Right atrium auricular region (tissue), 2 donors: ENCODE measurements at regions not wholly inside any gene's neighbourhood (a gene's known extent, or its start where the extent isn't known, plus 50 kb on each side); places are given as distances from the start of the nearest gene placed in this dataset.

Experiments used
- DNase-seq: peaks from one replicate; pipeline ENCODE4 v3.0.0-alpha.2; 2019; ENCODE audit warnings: low spot score
- H3K27ac ChIP-seq, 2 donors: fragments of 200-600 bp; sonication (generic); 1 replicate in 1 of 2; 2 replicates in 1 of 2; pipeline ENCODE4 v1.5.1; 2016 to 2019
- H3K27me3 ChIP-seq, 2 donors: fragments of 200-600 bp; sonication (generic); one replicate each; pipeline versions ENCODE4 v1.5.1 to v1.6.0; 2017 to 2019
- H3K36me3 ChIP-seq: fragments of 200-600 bp; sonication (generic); one replicate; pipeline ENCODE4 v1.5.1; 2016
- H3K4me1 ChIP-seq, 2 donors: fragments of 200-600 bp; sonication (generic); one replicate each; pipeline versions ENCODE4 v1.5.1 to v1.6.0; 2017 to 2019
- H3K4me3 ChIP-seq, 2 donors: fragments of 200-600 bp; sonication (generic); 1 replicate in 1 of 2; 2 replicates in 1 of 2; pipeline ENCODE4 v1.5.1; 2017 to 2019; ENCODE audit warnings: mild to moderate bottlenecking in 1 of 2, moderate library complexity in 1 of 2
- H3K9me3 ChIP-seq, 2 donors: fragments of 200-600 bp; sonication (generic); one replicate each; pipeline ENCODE4 v1.5.1; 2019
- TF ChIP-seq, protein P1 (sequence below), 2 donors: fragments of 200-600 bp; sonication (generic); IDR thresholded peaks; one replicate each; pipeline ENCODE4 v1.5.1; 2019; ENCODE audit warnings: antibody characterized with exemption in 2 of 2

- Histone ChIP-seq H3K27ac (no peak overlapping the region), H3K4me3 (no peak overlapping the region), H3K4me1 (no peaks in the 10 kb centered on the region), H3K36me3 (no peaks in the 10 kb centered on the region), H3K27me3 (no peaks in the 10 kb centered on the region), H3K9me3 (peaks cover 0 to 6% of the 10 kb centered on the region in 2 donors)
- TF ChIP-seq, protein P1, sequence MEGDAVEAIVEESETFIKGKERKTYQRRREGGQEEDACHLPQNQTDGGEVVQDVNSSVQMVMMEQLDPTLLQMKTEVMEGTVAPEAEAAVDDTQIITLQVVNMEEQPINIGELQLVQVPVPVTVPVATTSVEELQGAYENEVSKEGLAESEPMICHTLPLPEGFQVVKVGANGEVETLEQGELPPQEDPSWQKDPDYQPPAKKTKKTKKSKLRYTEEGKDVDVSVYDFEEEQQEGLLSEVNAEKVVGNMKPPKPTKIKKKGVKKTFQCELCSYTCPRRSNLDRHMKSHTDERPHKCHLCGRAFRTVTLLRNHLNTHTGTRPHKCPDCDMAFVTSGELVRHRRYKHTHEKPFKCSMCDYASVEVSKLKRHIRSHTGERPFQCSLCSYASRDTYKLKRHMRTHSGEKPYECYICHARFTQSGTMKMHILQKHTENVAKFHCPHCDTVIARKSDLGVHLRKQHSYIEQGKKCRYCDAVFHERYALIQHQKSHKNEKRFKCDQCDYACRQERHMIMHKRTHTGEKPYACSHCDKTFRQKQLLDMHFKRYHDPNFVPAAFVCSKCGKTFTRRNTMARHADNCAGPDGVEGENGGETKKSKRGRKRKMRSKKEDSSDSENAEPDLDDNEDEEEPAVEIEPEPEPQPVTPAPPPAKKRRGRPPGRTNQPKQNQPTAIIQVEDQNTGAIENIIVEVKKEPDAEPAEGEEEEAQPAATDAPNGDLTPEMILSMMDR (IDR thresholded peaks at IDR 0.05), result no peak
- no peak for DNase-seq
Measured at GRCh38 chr13:32828711-32829110, 187.5 kb upstream of the KL start.

- DNase-seq, result no peak
- TF ChIP-seq, protein P1 (IDR thresholded peaks at IDR 0.05), result no peak
- Histone ChIP-seq H3K27me3 (no peaks in the 10 kb centered on the region), H3K4me1 (no peaks in the 10 kb centered on the region), H3K4me3 (no peak overlapping the region), H3K9me3 (peaks cover 0 to 12% of the 10 kb centered on the region in 2 donors), H3K36me3 (no peaks in the 10 kb centered on the region), H3K27ac (no peak overlapping the region)
Measured at GRCh38 chr13:32829269-32829668, 187.0 kb upstream of the KL start.

- no peaks in the 10 kb centered on the region for H3K4me1 ChIP-seq
- no peak overlapping the region for H3K4me3 ChIP-seq
- TF ChIP-seq, protein P1 (IDR thresholded peaks at IDR 0.05), result no peak
- no peaks in the 10 kb centered on the region for H3K36me3 ChIP-seq
- peaks cover 0 to 17% of the 10 kb centered on the region in 2 donors for H3K9me3 ChIP-seq
- no peak for DNase-seq
- no peak overlapping the region for H3K27ac ChIP-seq
- no peaks in the 10 kb centered on the region for H3K27me3 ChIP-seq
Measured at GRCh38 chr13:32829676-32830335, 186.4 kb upstream of the KL start.

GRCh38 chr13:32830336-32831031, 185.7 kb upstream of the KL start:
- no peaks in the 10 kb centered on the region for H3K27me3 ChIP-seq
- no peaks in the 10 kb centered on the region for H3K4me1 ChIP-seq
- H3K9me3 ChIP-seq, result peaks cover 0 to 20% of the 10 kb centered on the region in 2 donors
- TF ChIP-seq, protein P1 (IDR thresholded peaks at IDR 0.05), result no peak
- H3K36me3 ChIP-seq, result no peaks in the 10 kb centered on the region
- no peak for DNase-seq
- no peak overlapping the region for H3K4me3 ChIP-seq
- no peak overlapping the region for H3K27ac ChIP-seq

DNA sequence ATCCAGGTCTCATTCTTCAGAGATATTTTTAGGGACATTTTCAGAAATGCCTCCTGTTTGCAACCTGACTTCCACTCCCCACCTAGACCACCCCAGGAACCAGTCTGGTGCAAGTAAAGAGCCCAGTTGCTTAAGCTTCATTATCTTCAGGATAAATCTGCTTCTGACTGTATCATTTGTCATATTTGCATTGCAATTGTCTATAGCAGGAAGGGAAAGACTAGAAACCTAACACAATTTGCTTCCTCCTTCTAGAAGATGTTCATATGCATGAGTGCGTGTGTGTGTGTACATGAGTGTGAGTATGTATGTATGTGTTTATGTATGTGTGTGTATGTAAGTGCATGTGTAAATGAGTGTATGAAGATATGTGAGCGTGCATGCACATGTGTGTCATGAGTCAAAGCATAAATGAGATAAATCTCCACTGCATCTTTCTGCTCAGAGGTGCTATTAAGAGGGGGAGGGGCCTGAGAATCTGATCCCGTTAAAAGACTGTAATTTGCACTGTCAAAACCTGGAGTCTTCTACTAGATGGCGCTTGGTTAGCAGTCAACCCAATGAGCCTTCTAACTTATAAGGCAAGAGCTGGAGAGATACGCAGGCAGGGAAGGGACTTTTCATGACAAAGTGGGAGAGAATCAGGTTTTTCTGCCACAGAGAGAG, 178.8 kb upstream of the KL start:
- peaks cover 0 to 20% of the 10 kb centered on the region in 2 donors for H3K9me3 ChIP-seq

More for the DNA sequence above, 178.8 kb upstream of the KL start:
- Histone ChIP-seq H3K4me1 (peaks cover 0 to 14% of the 10 kb centered on the region in 2 donors), H3K27ac (no peak overlapping the region), H3K27me3 (no peaks in the 10 kb centered on the region), H3K36me3 (no peaks in the 10 kb centered on the region), H3K4me3 (no peak overlapping the region)
- no peak for DNase-seq
- TF ChIP-seq, protein P1 (IDR thresholded peaks at IDR 0.05), result no peak
